Astrocyte (in vitro differentiated cells and primary cell): ENCODE measurements at regions not wholly inside any gene's neighbourhood (a gene's known extent, or its start where the extent isn't known, plus 50 kb on each side); places are given as distances from the start of the nearest gene placed in this dataset.

Experiments used
- CTCF ChIP-seq: IDR thresholded peaks from 2 replicates; pipeline ENCODE4 v1.5.1; 2011; ENCODE audit warnings: low read depth, mild to moderate bottlenecking, inconsistent platforms, low read length, moderate library complexity; ENCODE audit not compliant: insufficient read depth
- EZH2 ChIP-seq: IDR thresholded peaks from 2 replicates; pipeline ENCODE4 v1.6.1; 2012; ENCODE audit warnings: mild to moderate bottlenecking, low read length, inconsistent platforms; ENCODE audit not compliant: insufficient read depth

DNA sequence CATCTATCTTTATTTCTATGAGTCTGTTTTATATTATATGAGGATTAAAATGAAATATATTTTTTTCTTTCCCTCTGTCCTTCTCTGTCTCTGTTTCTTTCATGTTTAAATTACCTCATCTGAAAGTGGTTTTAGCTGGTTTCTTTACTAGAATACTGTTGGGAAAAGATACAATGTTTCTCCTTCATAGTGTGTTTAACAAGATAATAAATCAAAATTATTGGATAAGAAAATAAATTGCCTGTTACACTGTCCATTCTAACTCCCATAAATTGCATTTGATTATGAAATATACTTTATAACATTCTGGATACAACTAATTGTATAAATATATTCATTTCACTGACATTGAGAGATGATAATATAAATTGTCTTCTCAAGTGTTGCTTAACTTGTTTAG, 1168.0 kb downstream of the PLA2G4A start:
- TF ChIP-seq CTCF (no peak), EZH2 (no peak)
